OCI-LY3 (cell line): ENCODE measurements at regions not wholly inside any gene's neighbourhood (a gene's known extent, or its start where the extent isn't known, plus 50 kb on each side); places are given as distances from the start of the nearest gene placed in this dataset.

Experiments used
- EZH2phosphoT487 ChIP-seq: fragments of 200-600 bp; shearing (Covaris generic); IDR thresholded peaks from 2 replicates; pipeline ENCODE4 v1.6.1; 2018; ENCODE audit warnings: antibody characterized with exemption, mixed run types, low read depth
- TF ChIP-seq, protein P1 (sequence below): fragments of 200-600, 300-600 bp; sonication (generic); IDR thresholded peaks from 2 replicates; pipeline ENCODE4 v1.5.1; 2014; ENCODE audit warnings: antibody characterized with exemption, low read length, low read depth

DNA sequence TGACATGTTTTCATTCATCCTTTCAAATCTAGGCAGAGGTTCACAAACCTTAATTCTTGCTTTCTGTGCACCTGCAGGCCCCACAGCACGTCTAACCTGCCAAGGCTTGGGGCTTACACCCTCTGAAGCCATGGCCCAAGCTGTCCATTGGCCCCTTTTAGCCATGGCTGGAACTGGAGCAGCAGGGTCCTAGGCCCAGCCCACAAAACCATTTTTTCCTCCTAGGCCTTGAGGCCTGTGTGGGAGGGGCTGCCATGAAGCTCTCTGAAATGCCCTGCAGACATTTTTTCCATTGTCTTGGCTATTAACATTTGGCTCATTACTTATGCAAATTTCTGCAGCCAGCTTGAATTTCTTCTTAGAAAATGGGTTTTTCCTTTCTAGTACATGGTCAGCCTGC is 547.5 kb downstream of the KCNH5 start:
- TF ChIP-seq, protein P1, sequence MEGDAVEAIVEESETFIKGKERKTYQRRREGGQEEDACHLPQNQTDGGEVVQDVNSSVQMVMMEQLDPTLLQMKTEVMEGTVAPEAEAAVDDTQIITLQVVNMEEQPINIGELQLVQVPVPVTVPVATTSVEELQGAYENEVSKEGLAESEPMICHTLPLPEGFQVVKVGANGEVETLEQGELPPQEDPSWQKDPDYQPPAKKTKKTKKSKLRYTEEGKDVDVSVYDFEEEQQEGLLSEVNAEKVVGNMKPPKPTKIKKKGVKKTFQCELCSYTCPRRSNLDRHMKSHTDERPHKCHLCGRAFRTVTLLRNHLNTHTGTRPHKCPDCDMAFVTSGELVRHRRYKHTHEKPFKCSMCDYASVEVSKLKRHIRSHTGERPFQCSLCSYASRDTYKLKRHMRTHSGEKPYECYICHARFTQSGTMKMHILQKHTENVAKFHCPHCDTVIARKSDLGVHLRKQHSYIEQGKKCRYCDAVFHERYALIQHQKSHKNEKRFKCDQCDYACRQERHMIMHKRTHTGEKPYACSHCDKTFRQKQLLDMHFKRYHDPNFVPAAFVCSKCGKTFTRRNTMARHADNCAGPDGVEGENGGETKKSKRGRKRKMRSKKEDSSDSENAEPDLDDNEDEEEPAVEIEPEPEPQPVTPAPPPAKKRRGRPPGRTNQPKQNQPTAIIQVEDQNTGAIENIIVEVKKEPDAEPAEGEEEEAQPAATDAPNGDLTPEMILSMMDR = no peak
- no peak for TF ChIP-seq EZH2phosphoT487
